Right atrium auricular region (tissue), 2 donors: ENCODE measurements at regions not wholly inside any gene's neighbourhood (a gene's known extent, or its start where the extent isn't known, plus 50 kb on each side); places are given as distances from the start of the nearest gene placed in this dataset.

Source experiments
- DNase-seq: peaks from one replicate; pipeline ENCODE4 v3.0.0-alpha.2; 2019; ENCODE audit warnings: low spot score
- H3K27ac ChIP-seq, 2 donors: fragments of 200-600 bp; sonication (generic); 1 replicate in 1 of 2; 2 replicates in 1 of 2; pipeline ENCODE4 v1.5.1; 2016 to 2019
- H3K27me3 ChIP-seq, 2 donors: fragments of 200-600 bp; sonication (generic); one replicate each; pipeline versions ENCODE4 v1.5.1 to v1.6.0; 2017 to 2019
- H3K36me3 ChIP-seq: fragments of 200-600 bp; sonication (generic); one replicate; pipeline ENCODE4 v1.5.1; 2016
- H3K4me1 ChIP-seq, 2 donors: fragments of 200-600 bp; sonication (generic); one replicate each; pipeline versions ENCODE4 v1.5.1 to v1.6.0; 2017 to 2019
- H3K4me3 ChIP-seq, 2 donors: fragments of 200-600 bp; sonication (generic); 1 replicate in 1 of 2; 2 replicates in 1 of 2; pipeline ENCODE4 v1.5.1; 2017 to 2019; ENCODE audit warnings: mild to moderate bottlenecking in 1 of 2, moderate library complexity in 1 of 2
- H3K9me3 ChIP-seq, 2 donors: fragments of 200-600 bp; sonication (generic); one replicate each; pipeline ENCODE4 v1.5.1; 2019
- TF ChIP-seq, protein P1 (sequence below), 2 donors: fragments of 200-600 bp; sonication (generic); IDR thresholded peaks; one replicate each; pipeline ENCODE4 v1.5.1; 2019; ENCODE audit warnings: antibody characterized with exemption in 2 of 2

DNA sequence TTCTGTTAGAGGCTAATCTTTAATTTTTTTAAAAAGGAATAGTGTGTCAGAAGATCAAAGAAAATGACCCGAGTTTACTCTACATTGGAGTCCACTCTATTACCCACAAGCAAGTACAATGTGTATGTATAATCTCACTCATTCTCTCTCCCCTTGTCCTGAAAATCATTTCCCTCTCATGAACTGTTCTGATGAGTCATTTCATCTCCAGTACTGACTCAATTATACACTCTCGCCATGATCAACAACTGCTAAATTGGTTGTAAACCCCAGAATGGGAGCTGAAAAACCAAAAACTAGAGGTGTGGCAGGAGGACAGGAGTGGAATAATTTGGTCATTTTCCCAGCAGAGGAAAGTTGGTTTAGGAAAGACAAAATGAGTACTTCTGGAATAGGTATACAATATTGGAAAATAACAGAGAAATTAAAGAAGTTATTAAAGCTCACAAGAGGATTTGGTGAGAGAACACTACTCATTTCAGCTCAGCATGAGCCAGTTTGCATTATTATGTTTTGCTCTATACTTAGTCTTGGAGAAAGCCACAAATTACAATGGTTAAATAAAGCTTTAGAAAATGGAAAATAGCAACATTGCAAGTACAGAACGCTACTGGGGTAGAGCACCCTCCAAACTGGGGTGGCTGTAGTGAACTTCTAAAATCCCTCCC, 144.3 kb upstream of the PFN2 start:
- Histone ChIP-seq H3K9me3 (no peaks in the 10 kb centered on the region), H3K27me3 (no peaks in the 10 kb centered on the region), H3K36me3 (no peaks in the 10 kb centered on the region), H3K27ac (no peak overlapping the region), H3K4me3 (no peak overlapping the region), H3K4me1 (no peaks in the 10 kb centered on the region)
- DNase-seq = no peak
- TF ChIP-seq, protein P1, sequence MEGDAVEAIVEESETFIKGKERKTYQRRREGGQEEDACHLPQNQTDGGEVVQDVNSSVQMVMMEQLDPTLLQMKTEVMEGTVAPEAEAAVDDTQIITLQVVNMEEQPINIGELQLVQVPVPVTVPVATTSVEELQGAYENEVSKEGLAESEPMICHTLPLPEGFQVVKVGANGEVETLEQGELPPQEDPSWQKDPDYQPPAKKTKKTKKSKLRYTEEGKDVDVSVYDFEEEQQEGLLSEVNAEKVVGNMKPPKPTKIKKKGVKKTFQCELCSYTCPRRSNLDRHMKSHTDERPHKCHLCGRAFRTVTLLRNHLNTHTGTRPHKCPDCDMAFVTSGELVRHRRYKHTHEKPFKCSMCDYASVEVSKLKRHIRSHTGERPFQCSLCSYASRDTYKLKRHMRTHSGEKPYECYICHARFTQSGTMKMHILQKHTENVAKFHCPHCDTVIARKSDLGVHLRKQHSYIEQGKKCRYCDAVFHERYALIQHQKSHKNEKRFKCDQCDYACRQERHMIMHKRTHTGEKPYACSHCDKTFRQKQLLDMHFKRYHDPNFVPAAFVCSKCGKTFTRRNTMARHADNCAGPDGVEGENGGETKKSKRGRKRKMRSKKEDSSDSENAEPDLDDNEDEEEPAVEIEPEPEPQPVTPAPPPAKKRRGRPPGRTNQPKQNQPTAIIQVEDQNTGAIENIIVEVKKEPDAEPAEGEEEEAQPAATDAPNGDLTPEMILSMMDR (IDR thresholded peaks at IDR 0.05) = no peak

DNA sequence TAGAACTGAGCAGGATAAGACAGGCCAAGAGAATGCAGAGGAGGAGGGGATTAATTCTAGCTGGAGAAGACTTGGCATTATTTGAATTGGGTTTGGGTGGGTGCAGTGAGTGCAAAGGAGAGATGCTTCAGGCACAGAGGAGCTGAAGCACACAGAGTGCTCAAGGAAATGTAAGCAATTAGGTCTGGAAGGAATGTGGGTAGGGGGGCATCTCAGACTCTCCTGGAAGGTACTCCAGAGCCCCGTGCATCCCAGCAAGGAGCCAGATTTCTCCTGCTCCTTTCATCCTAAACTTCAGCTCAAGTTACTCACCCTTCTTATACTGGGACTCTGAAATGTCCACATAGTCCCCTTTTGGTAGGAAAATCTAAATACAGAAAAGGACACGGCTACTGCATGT, 143.6 kb upstream of the PFN2 start:
- no peak overlapping the region for H3K27ac ChIP-seq
- H3K9me3 ChIP-seq = no peaks in the 10 kb centered on the region
- TF ChIP-seq, protein P1 (IDR thresholded peaks at IDR 0.05) = no peak
- no peaks in the 10 kb centered on the region for H3K4me1 ChIP-seq
- no peak overlapping the region for H3K4me3 ChIP-seq
- H3K36me3 ChIP-seq = no peaks in the 10 kb centered on the region
- H3K27me3 ChIP-seq = no peaks in the 10 kb centered on the region
- no peak for DNase-seq

DNA sequence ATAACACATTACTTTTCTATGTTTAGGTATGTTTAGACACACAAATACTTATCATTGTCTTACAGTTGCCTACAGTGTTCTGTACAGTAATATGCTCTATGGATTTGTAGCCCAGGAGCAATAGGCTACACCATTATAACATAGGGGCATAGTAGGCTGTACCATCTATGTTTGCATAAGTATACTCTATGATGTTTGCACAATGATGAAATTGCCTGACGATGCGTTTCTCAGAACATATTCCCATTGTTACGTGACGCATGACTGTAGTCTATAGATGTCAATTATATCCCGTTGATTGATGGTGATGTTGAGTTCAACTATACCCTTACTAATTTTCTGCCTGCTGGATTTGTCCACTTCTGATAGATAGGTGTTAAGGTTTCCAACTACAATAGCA, 139.4 kb upstream of the PFN2 start:
- no peak for DNase-seq
- no peaks in the 10 kb centered on the region for H3K27me3 ChIP-seq
- no peaks in the 10 kb centered on the region for H3K36me3 ChIP-seq
- no peak overlapping the region for H3K4me3 ChIP-seq
- no peaks in the 10 kb centered on the region for H3K9me3 ChIP-seq
- no peaks in the 10 kb centered on the region for H3K4me1 ChIP-seq
- no peak overlapping the region for H3K27ac ChIP-seq
- TF ChIP-seq, protein P1 (IDR thresholded peaks at IDR 0.05) = no peak

DNA sequence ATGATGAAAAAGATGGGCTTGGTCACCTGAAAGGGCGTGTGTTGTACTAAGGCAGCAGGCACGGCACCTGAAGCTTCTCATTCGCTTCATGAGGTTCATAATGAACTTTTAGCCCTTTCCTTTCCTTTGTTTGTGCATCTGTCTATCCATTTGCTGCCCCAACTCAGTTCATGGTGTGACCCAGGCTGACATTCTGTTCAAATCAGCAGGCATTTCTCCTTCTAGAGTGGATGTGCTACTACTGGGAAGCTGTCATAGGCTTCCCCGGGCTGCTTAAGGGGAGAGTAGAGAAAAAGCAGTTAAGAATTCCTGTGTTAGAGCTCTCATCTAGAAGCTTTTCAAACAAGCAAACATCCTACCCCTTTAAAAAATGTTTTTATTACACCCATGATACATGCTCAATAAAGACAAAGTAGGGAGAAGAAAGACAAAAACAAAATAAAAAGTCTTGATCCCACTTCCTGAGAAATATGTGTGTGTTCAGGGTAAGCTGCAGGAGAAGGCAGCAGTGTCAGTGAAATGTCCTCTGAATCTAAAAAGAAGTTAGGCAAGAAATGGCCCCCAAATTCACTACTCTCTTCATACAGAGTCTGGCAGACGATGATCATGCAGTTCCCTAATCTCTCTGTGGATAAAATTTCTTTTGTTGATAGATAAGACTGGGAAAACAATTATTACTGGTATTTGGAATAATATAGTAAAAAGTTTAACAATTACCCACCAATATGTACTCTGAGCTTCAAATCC, 136.9 kb upstream of the PFN2 start:
- no peak for DNase-seq
- Histone ChIP-seq H3K4me1 (no peaks in the 10 kb centered on the region), H3K27me3 (no peaks in the 10 kb centered on the region), H3K9me3 (no peaks in the 10 kb centered on the region), H3K36me3 (no peaks in the 10 kb centered on the region), H3K4me3 (no peak overlapping the region), H3K27ac (no peak overlapping the region)
- TF ChIP-seq, protein P1 (IDR thresholded peaks at IDR 0.05) = no peak

DNA sequence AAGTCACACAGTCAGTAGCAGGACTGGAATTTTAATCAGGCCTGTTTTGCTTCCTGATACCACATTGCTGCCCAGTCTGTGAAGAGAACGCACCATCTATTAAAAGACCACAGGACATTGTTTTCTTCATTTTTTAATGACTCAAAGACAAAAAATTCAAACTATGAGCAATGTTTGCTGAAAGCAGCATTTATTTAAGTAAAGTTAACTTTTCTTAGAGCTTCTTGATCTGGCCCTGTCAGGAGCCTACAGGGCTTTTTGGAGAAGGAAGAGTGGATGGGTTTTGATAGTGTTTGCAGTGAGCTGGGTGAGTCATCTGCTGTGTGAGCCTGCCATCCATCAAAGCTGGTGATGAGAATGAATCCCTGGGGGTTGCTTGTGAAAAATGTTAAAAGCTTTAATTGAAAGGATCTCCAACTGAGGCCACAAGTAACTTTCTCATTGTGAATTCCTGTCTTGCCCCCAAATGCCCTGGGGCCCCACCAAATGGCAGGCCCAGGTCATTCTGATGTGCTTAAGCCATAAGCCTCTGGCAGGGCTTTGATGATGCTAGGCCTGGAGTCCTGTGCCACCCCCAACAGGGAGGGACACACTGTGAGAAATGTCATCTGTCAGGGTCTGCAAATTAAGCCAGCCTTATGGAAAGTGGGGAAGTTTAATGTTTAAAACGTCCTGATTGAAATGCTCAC, 136.2 kb upstream of the PFN2 start:
- Histone ChIP-seq H3K4me3 (no peak overlapping the region), H3K4me1 (no peaks in the 10 kb centered on the region), H3K36me3 (no peaks in the 10 kb centered on the region), H3K27me3 (no peaks in the 10 kb centered on the region), H3K27ac (no peak overlapping the region), H3K9me3 (peaks cover 0 to 1% of the 10 kb centered on the region in 2 donors)
- no peak for DNase-seq
- TF ChIP-seq, protein P1 (IDR thresholded peaks at IDR 0.05) = no peak
